Thyroid gland (tissue), 4 donors: ENCODE measurements at regions not wholly inside any gene's neighbourhood (a gene's known extent, or its start where the extent isn't known, plus 50 kb on each side); places are given as distances from the start of the nearest gene placed in this dataset.

Source experiments
- POLR2A ChIP-seq, 2 donors: fragments of 450-650 bp; IDR thresholded peaks; one replicate each; pipeline ENCODE4 v1.6.1; 2017; ENCODE audit warnings: antibody characterized with exemption in 2 of 2, mild to moderate bottlenecking in 2 of 2, moderate library complexity in 1 of 2
- TF ChIP-seq, protein P1 (sequence below), 6 experiments: fragments of 200-600 bp in 3 of 6; fragments of 450-650 bp in 3 of 6; sonication (generic) in 3 of 6; IDR thresholded peaks; one replicate each; pipeline ENCODE4 v1.5.1; 2016 to 2019; ENCODE audit warnings: antibody characterized with exemption in 6 of 6, mild to moderate bottlenecking in 2 of 6, inconsistent platforms in 1 of 6, moderate library complexity in 1 of 6

GRCh38 chr16:50999181-50999580 lies 151.9 kb downstream of the SALL1 start:
- TF ChIP-seq, protein P1, sequence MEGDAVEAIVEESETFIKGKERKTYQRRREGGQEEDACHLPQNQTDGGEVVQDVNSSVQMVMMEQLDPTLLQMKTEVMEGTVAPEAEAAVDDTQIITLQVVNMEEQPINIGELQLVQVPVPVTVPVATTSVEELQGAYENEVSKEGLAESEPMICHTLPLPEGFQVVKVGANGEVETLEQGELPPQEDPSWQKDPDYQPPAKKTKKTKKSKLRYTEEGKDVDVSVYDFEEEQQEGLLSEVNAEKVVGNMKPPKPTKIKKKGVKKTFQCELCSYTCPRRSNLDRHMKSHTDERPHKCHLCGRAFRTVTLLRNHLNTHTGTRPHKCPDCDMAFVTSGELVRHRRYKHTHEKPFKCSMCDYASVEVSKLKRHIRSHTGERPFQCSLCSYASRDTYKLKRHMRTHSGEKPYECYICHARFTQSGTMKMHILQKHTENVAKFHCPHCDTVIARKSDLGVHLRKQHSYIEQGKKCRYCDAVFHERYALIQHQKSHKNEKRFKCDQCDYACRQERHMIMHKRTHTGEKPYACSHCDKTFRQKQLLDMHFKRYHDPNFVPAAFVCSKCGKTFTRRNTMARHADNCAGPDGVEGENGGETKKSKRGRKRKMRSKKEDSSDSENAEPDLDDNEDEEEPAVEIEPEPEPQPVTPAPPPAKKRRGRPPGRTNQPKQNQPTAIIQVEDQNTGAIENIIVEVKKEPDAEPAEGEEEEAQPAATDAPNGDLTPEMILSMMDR (IDR thresholded peaks at IDR 0.05): no peak
- no peak for TF ChIP-seq POLR2A (IDR thresholded peaks at IDR 0.05)
